GM21390 (cell line): ENCODE measurements at regions not wholly inside any gene's neighbourhood (a gene's known extent, or its start where the extent isn't known, plus 50 kb on each side); places are given as distances from the start of the nearest gene placed in this dataset.
"Not testable (repeated sequence)": the region's sequence is repeated elsewhere in the genome, so short reads cannot be mapped to it uniquely, and the experiment has no call there.

Experiments used
- ATAC-seq: cut with Tn5 transposase; IDR thresholded peaks from one replicate; pipeline ENCODE4 v1.9.1; 2021; ENCODE audit not compliant: unreplicated experiment

DNA sequence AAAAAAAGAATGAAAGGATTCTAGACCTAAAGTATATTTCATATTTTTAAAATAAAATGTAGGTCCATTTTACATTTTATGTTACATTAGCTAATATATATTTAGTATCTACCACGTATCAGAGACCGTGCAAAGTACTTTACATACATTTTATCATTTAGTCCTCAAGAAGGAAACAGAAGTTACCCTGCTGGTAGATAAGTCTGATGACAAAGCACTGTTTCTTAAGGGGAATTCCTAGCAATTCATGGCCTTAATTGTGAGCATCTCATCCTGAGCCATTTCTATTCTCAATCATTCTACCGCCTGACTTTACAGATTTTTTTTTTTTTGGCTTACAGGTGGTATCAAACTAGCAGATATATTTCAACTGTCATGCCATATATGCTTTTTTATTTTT, 367.7 kb downstream of the PRELID2 start:
- ATAC-seq, result no peak

DNA sequence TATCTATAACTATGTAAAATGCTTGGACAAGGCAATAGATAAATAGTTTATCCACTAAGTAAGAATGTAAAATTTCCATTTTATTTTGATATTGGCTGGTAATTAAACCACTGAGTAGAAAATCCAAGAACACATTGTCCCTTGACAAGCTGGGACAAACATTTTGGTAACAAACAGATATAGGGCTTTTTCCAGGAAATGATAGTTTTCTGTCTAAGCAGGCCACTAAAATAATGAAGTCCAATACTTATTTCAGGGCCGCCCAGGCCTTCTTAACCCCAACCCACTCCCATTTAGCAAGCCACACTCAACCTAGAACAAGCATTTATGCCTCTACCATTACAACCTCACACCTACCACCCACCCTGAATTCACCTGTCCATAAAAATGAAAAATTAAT, 368.6 kb downstream of the PRELID2 start:
- no peak for ATAC-seq

GRCh38 chr5:145465474-145466263, 369.5 kb downstream of the PRELID2 start:
- ATAC-seq, result no peak

- no peak for ATAC-seq
These were observed 371.0 kb downstream of the PRELID2 start for GRCh38 chr5:145464171-145464570.

- ATAC-seq, result no peak
These were observed 371.5 kb downstream of the PRELID2 start for GRCh38 chr5:145463634-145464033.

- ATAC-seq, result no peak
These were observed 372.6 kb downstream of the PRELID2 start for GRCh38 chr5:145462525-145462924.

DNA sequence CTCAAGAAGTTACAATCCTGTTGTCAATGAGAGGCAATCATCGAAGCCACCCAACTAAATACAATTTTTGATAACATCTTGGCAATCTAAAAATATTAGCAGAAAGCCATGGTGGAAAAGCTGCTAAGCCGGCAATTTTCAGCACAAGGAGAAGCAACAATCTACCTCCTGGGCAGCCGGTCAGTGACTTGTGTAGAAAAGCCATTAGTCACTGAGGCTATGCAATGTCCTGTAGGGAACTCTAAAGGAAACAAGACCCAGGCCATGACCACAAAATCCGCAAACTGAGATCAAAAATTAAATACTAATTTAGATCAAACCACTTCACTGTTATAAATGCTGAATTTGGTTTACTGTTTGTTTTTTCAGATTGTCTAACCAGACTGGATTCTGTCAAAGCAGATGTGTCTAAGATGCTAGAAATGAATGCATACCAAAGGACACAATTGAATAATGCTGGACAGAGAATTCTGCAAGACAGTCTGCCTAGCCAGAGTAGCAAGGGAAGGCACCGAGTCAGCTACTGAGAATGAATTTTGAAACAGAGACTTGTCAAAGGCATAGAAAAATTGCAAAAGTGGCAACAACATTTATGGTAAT, 384.8 kb downstream of the PRELID2 start:
- ATAC-seq, result no peak

DNA sequence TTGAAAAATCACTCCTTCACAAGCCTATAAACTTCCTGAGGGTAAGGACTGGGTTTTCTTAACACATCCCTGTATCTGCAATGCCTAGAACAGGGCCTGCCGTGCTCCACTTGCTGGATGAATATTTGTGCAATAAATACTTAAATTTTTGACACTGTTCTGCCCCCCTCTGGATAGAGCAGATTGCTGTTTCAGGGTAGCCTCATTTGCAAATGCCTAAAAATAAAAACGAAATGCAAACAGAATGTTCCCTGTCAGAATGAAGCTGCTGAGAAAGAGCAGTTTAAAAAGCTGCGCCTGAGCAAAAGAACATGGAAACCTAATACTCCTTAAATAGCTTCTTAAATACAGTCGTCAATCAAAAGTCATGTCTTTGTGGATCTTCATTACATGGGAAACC, 385.3 kb downstream of the PRELID2 start:
- no peak for ATAC-seq

- not testable (repeated sequence) for ATAC-seq
These were observed 388.3 kb downstream of the PRELID2 start for GRCh38 chr5:145446875-145447274.

DNA sequence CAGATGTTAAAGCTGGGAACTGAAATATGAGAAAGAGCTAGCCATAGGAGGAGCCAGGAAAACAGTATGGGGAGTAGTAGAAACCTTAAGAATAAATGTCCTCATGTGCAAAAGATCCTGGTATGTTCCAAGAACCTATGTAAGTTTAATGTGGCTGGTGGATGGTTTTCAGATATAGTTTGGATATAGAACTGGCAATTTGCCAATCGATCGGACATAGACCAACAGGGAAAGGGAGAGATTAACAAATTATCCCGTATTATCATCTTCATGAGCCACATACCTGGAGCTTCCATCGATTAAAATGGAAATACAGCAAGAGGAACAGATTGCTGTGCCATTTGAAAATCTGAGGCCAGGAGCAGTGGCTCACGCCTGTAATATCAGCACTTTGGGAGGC, 388.7 kb downstream of the PRELID2 start:
- ATAC-seq, result no peak

GRCh38 chr5:145445027-145445426, 390.1 kb downstream of the PRELID2 start:
- no peak for ATAC-seq

GRCh38 chr5:145443964-145444363, 391.2 kb downstream of the PRELID2 start:
- no peak for ATAC-seq

DNA sequence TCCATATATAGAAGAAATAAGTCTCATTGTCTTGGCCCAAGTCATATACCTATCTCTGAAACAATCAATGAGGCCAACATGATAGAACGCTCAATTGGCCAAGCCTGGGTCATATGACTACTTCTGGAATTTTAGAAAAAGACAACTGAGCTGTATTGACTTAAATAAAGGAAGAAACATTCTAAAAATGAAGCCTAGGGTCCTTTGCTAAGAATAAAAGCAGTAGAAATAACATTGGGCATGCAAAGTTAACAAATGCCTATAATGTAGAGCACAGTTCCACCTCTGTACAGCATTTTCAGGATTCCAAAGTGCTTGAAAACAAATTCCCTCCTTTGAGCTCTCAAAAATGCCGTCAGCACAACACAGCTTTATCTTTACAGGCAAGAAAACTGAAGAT, 391.8 kb downstream of the PRELID2 start:
- ATAC-seq, result no peak

GRCh38 chr5:145442661-145443060, 392.5 kb downstream of the PRELID2 start:
- ATAC-seq, result not testable (repeated sequence)

DNA sequence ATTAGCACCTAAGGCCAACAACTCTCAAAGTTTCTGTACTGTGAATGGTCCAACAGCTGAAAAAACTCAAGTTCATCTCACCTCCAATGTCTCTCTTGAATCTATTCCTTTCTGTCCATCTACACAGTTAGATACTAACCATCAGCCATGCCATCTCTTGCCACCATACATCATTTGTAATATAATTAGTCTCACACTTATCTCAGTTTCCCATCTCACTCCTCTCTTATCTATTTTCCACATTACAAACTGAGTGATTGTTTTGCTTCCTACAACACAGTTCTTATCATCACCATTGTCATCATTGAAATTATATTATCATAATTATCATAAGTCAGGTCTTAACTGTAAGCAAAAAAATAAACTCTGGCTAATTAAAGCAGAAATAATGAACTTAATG, 393.9 kb downstream of the PRELID2 start:
- no peak for ATAC-seq

DNA sequence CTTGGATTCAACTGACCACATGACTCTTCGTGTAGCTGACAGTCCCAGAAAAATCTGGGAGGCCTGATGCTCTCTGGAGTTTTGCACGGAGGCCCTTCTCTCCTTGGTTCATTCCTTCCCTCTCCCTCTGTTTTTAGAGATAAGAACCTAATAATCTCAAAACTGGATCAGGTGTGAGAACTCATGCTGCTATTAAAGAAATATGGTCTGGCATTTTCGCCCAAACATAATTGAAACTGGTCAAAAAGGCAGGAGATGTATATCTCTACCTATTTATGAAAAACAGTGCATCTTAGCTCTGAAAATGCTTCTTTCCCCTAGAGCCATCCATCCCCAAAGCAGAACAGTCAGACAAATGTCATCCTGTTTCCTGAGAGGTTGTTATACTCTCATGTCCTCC, 397.5 kb downstream of the PRELID2 start:
- ATAC-seq, result no peak

DNA sequence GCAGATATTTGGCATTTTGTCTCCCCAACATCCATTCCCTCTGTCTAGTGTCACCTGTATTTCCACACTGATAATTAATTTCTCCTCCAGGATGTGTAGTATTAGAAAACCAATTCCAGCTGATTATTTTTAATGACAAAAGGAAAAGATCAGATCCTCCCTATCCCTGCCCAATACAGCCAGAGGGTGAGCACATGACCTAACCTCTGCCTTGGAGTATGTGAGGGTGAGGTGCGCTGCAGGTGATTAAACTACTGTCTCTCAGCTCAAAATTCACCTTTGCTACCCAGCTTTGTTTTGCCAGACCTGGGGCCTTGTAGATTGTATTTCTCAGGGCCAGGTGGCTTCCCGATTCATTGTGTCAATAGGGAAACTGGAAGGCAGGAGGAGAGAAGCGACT, 402.1 kb downstream of the PRELID2 start:
- ATAC-seq, result no peak

DNA sequence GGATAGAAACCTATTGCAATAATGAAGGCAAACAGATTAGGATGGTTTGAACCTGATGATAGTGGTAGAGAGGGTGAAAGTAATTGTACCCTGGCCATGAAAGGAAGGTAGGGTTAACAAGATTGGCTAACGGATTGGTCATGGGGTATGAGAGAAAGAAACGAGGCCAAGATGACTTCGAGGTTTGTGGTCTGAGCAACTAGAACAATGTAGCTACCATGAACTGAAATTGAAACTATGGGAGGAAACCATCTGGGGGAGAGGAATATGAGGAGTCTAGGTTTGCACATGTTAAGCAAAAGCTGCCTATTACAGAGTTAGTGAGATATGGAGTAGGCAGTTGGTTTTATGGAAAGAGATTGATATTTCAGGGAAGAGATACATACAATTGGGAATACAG, 406.0 kb downstream of the PRELID2 start:
- ATAC-seq, result no peak

- peak; percentile 76 for ATAC-seq
These were observed 427.1 kb downstream of the PRELID2 start for GRCh38 chr5:145408048-145408341.

GRCh38 chr5:145407300-145408047, 427.7 kb downstream of the PRELID2 start:
- ATAC-seq, result peak; percentile 39

GRCh38 chr5:145403992-145404391, 431.1 kb downstream of the PRELID2 start:
- no peak for ATAC-seq

- ATAC-seq, result no peak
These were observed 438.3 kb downstream of the PRELID2 start for GRCh38 chr5:145396888-145397287.
